Ascending aorta (tissue), 2 donors: ENCODE measurements at regions not wholly inside any gene's neighbourhood (a gene's known extent, or its start where the extent isn't known, plus 50 kb on each side); places are given as distances from the start of the nearest gene placed in this dataset.

Source experiments
- DNase-seq, 2 donors: peaks; one replicate each; pipeline ENCODE4 v3.0.0-alpha.2; 2019; ENCODE audit warnings: low spot score in 2 of 2
- H3K27ac ChIP-seq, 2 donors: fragments of 200-600 bp; sonication (generic); one replicate each; pipeline ENCODE4 v1.5.1; 2016 to 2017; ENCODE audit warnings: mild to moderate bottlenecking in 1 of 2
- H3K27me3 ChIP-seq: fragments of 200-600 bp; sonication (generic); one replicate; pipeline ENCODE4 v1.5.1; 2017
- H3K36me3 ChIP-seq, 2 donors: fragments of 200-600 bp; sonication (generic); one replicate each; pipeline ENCODE4 v1.5.1; 2016
- H3K4me1 ChIP-seq, 2 donors: fragments of 200-600 bp; sonication (generic); one replicate each; pipeline ENCODE4 v1.5.1; 2016 to 2017; ENCODE audit warnings: mild to moderate bottlenecking in 1 of 2
- H3K4me3 ChIP-seq, 2 donors: fragments of 200-600 bp; sonication (generic); one replicate each; pipeline ENCODE4 v1.5.1; 2016 to 2017; ENCODE audit warnings: mild to moderate bottlenecking in 1 of 2
- H3K9me3 ChIP-seq, 2 donors: fragments of 200-600 bp; sonication (generic); one replicate each; pipeline ENCODE4 v1.5.1; 2016
- CTCF ChIP-seq, 3 experiments: fragments of 200-600 bp in 2 of 3; fragments of 450-650 bp in 1 of 3; sonication (generic) in 2 of 3; IDR thresholded peaks; one replicate each; pipeline ENCODE4 v1.5.1; 2016 to 2019; ENCODE audit warnings: antibody characterized with exemption in 3 of 3, mild to moderate bottlenecking in 1 of 3, moderate library complexity in 1 of 3
- intact Hi-C: fragments of 100-400 bp; cut with DNase I; formaldehyde crosslinking; loops from one replicate; pipeline ENCODE4 v1.15.1; 2023

DNA sequence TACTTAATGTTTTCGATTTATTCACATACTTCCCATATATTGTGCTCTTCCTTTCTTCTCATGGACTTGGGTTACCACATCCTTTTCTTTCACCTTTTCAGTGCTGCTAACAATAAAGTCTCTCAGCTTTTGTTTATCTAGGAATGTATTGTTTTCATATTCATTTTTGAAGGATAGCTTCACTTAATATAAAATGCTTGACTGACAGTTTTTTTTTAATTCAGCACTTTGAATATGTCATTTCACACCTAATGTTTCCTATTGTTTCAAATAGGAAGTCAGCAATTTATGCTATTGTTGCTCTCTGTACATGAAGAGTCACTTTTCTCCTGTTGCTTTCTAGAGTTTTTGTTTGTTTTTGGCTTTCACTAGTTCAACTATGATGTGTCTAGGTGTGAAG lies 738.3 kb upstream of the STXBP6 start:
- Histone ChIP-seq H3K27ac (no peak overlapping the region), H3K4me1 (no peaks in the 10 kb centered on the region), H3K9me3 (peaks cover 0 to 6% of the 10 kb centered on the region in 2 donors), H3K36me3 (no peaks in the 10 kb centered on the region), H3K27me3 (no peaks in the 10 kb centered on the region), H3K4me3 (no peak overlapping the region)
- no peak for TF ChIP-seq CTCF (IDR thresholded peaks at IDR 0.05)
- intact Hi-C loops = no loop called here
- DNase-seq = no peak

DNA sequence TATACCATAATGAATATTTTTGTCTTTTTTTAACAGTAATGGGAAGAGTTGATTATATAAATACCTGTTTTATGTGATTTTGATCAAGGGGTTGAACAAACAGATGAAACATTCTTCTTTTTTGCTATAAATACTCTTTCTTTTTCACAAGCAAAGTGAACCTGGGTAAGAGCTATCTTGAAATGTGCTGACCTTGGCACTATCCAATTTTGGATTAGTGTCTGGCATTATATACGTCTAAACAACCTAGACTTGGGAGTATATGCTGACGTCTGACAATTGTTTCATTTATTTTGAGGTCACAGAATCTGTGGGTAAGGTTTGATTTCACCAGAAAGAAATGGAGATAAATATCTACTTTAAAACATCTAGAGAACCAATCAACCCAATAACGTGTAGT lies 716.0 kb upstream of the STXBP6 start:
- intact Hi-C loops = no loop called here
- DNase-seq = no peak
- no peak for TF ChIP-seq CTCF (IDR thresholded peaks at IDR 0.05)
- H3K4me1 ChIP-seq = no peaks in the 10 kb centered on the region
- no peaks in the 10 kb centered on the region for H3K27me3 ChIP-seq
- H3K27ac ChIP-seq = no peak overlapping the region
- H3K4me3 ChIP-seq = no peak overlapping the region
- H3K9me3 ChIP-seq = no peaks in the 10 kb centered on the region
- H3K36me3 ChIP-seq = no peaks in the 10 kb centered on the region

GRCh38 chr14:25759920-25760655 lies 710.1 kb upstream of the STXBP6 start:
- TF ChIP-seq CTCF (IDR thresholded peaks at IDR 0.05) = no peak
- no peak overlapping the region for H3K27ac ChIP-seq

GRCh38 chr14:25759256-25759655 lies 709.3 kb upstream of the STXBP6 start:
- no peaks in the 10 kb centered on the region for H3K27me3 ChIP-seq
- no peak overlapping the region for H3K4me3 ChIP-seq
- no peak for DNase-seq
- H3K9me3 ChIP-seq = no peaks in the 10 kb centered on the region
- TF ChIP-seq CTCF (IDR thresholded peaks at IDR 0.05) = no peak
- no peak overlapping the region for H3K27ac ChIP-seq
- intact Hi-C loops = no loop called here
- H3K4me1 ChIP-seq = no peaks in the 10 kb centered on the region
- no peaks in the 10 kb centered on the region for H3K36me3 ChIP-seq

More at GRCh38 chr14:25759920-25760655, 710.1 kb upstream of the STXBP6 start:
- no peaks in the 10 kb centered on the region for H3K4me1 ChIP-seq
- intact Hi-C loops = no loop called here
- H3K4me3 ChIP-seq = no peak overlapping the region
- no peaks in the 10 kb centered on the region for H3K9me3 ChIP-seq
- no peak for DNase-seq
- H3K36me3 ChIP-seq = no peaks in the 10 kb centered on the region
- no peaks in the 10 kb centered on the region for H3K27me3 ChIP-seq

GRCh38 chr14:25757364-25757763 lies 707.4 kb upstream of the STXBP6 start:
- H3K9me3 ChIP-seq = no peaks in the 10 kb centered on the region
- no peak overlapping the region for H3K4me3 ChIP-seq
- no peaks in the 10 kb centered on the region for H3K27me3 ChIP-seq
- no peaks in the 10 kb centered on the region for H3K4me1 ChIP-seq
- no peak for DNase-seq
- no peak overlapping the region for H3K27ac ChIP-seq
- no peaks in the 10 kb centered on the region for H3K36me3 ChIP-seq
- no peak for TF ChIP-seq CTCF (IDR thresholded peaks at IDR 0.05)
- intact Hi-C loops = no loop called here

DNA sequence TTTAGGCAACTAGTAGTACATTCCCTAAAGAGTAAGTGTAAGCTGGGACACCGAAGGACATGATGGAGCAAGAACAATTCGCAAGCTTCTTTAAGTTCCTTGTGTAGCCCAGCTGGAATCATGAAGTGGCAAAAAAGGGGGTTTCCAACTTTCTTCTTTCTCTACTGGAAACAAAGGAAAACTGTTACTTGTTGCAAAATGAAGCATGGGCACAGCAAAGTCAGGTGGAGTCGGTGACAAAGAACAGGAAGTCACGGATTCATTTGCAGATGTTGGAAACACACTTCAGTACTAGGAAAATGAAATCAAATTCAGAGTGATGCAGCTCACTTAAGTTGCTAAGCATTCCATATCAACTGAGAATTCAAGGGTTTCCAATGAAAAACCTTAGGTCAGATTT lies 706.9 kb upstream of the STXBP6 start:
- H3K36me3 ChIP-seq = no peaks in the 10 kb centered on the region
- intact Hi-C loops = no loop called here
- no peaks in the 10 kb centered on the region for H3K9me3 ChIP-seq
- no peak overlapping the region for H3K4me3 ChIP-seq
- TF ChIP-seq CTCF (IDR thresholded peaks at IDR 0.05) = no peak
- no peak overlapping the region for H3K27ac ChIP-seq
- no peak for DNase-seq
- no peaks in the 10 kb centered on the region for H3K4me1 ChIP-seq
- H3K27me3 ChIP-seq = no peaks in the 10 kb centered on the region
